ENCODE measurements at regions not wholly inside any gene's neighbourhood (a gene's known extent, or its start where the extent isn't known, plus 50 kb on each side); places are given as distances from the start of the nearest gene placed in this dataset.
"Not testable (repeated sequence)": the region's sequence is repeated elsewhere in the genome, so short reads cannot be mapped to it uniquely, and the experiment has no call there.

GRCh38 chr20:40280616-40281015 is 408.4 kb downstream of the MAFB start:
- no peak for DNase-seq

DNA sequence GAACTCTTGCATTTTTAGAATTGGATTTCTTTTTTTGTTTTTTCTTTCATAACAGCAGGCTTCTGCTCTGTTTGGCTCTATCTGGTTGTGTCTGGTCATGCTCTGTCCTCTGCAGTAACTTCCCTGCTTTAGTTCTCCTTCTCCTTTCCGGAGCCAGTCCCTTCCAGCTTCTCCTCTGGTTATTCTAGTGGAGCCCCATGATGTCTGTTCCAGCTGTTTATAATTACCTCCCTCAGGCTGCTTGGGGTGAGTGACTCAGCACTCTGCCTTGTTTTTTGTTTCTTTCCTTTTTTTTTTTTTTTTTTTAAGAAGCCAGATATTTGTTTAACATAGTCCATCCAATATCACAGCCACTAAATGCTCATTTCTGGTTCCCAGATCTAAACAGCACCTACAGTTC is 409.6 kb downstream of the MAFB start:
- peak in 2 of 58 donors; percentile 9 for DNase-seq

- DNase-seq, result no peak
Observed at GRCh38 chr20:40278673-40279072, 410.4 kb downstream of the MAFB start.

GRCh38 chr20:40276301-40276700 is 412.7 kb downstream of the MAFB start:
- no peak for DNase-seq

GRCh38 chr20:40275738-40276137 is 413.3 kb downstream of the MAFB start:
- DNase-seq, result no peak

GRCh38 chr20:40274912-40275533 is 414.0 kb downstream of the MAFB start:
- DNase-seq, result no peak

GRCh38 chr20:40269274-40269673 is 419.8 kb downstream of the MAFB start:
- not testable (repeated sequence) for DNase-seq

GRCh38 chr20:40268321-40269075 is 420.5 kb downstream of the MAFB start:
- no peak for DNase-seq

DNA sequence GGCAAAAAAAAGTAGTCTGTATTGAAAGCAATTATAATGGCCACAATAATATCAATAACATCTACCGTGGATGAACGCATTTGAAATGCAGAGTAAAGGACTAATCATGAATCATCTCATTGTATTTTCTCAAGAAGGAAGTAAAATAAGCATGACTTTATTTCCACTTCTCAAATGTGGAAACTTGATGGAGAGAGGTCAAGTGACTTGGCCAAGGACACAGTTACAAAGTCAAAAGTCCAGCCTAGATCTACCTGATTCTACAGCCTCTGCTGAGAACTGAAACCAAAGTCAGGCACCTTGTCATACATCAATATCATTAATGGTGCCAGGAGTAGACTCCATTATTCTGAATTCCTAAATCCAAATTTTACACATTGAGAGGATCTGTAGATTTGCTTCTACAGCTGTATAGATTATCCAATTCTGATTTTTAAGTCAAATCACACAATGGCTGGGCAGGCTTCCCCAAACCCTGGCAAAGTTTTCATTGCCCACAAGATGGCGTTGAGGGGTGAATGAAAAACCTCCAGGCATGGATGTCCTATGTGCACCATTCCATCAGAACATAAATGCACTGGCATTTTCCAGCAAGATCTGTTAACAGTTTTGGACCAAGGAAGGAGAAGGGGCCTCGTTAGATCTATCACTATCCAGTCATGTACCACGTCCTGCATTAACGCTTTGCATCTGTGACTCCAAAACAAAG is 423.1 kb downstream of the MAFB start:
- DNase-seq, result peak in 10 of 58 donors; percentile 1 to 41 (median 8)

DNA sequence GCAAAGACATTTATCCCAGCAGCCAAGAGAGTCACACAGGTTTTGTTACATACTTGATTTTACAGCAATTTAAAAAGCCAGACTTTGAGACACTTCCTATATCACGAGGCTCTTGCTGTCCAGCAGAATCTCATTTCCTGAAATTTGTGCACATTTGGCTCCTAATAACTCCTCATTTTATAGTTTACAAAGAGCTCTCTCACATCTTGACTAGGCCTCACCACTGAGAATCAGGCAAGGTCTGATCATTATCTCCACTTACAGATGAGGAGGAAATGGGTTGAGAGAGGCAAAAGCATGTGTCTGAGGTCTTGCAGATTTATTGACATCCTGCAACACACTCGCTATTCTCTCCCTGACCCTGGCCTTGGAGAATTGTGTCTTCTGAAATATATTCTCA is 426.8 kb downstream of the MAFB start:
- no peak for DNase-seq

DNA sequence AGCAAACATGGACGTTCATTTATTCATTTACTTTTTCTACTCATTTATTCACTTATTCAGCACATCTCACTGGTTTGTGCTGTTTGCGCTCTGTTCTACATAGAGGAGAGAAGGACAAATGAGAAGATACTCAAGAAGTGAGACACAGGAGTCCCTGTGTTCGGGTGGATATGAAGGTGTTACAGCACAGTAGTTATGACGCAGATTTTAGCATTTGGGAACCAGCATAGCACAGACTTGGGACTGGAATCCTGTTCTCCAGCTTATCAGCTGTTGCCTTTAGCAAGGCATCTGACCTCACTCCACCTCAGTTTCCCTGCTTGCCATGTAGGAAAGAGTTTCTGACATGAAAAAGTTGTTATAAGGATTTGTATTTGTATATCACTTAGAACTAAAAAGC is 430.1 kb downstream of the MAFB start:
- DNase-seq, result no peak

DNA sequence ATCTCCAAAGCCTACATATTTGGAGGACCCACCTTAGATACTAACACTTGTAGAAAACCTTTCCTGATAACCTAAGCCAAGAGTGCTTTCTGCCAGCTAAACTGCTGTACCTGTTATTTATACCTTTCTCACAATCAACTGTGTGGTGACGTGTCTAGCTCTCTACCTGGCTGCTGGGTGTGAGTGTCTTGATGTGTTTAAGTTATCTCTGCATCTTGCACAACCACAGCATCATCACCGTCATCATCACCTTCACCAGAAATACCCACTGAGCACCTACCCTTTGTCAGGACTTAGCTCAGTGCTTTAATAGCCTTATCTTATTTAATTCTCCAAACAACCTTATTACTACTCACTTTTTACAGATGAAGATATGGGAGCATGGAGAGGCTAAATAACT is 431.3 kb downstream of the MAFB start:
- DNase-seq, result no peak

GRCh38 chr20:40255365-40255764 is 433.7 kb downstream of the MAFB start:
- no peak for DNase-seq

DNA sequence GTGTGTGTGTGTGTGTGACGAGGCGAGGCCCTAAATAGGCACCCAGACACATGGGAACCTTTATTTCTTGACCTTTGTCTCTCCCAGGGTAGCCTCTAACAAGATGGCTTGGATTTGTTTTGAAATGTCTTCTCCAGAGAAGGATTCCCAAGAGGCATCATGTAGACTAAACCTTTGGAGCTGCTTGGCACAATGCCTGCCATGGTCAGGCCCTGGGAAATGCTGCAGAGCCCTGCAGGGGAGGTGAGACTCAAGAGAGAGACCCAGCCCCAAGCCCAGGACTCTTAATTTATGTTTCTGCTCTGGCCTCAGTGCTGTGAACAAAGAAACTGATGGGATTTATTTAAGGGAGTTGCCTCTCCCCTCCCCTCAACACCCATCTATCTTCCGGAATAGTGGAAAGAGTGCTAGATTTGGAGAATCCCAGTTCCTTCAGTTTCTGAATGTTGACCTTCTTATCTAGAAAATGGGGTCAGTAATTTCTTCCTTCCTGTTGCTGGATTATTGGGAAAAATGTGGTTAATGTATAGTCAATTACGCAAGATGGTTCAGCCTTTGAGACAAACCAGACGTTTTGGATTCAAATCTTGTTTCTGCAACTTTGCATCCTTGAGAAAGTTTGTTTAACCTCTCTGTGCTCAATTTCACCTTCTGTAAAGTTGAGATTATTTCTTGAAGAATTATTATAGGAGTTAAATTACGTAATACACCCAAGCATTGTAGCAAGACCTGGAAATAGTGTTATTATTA is 434.8 kb downstream of the MAFB start:
- no peak for DNase-seq

DNA sequence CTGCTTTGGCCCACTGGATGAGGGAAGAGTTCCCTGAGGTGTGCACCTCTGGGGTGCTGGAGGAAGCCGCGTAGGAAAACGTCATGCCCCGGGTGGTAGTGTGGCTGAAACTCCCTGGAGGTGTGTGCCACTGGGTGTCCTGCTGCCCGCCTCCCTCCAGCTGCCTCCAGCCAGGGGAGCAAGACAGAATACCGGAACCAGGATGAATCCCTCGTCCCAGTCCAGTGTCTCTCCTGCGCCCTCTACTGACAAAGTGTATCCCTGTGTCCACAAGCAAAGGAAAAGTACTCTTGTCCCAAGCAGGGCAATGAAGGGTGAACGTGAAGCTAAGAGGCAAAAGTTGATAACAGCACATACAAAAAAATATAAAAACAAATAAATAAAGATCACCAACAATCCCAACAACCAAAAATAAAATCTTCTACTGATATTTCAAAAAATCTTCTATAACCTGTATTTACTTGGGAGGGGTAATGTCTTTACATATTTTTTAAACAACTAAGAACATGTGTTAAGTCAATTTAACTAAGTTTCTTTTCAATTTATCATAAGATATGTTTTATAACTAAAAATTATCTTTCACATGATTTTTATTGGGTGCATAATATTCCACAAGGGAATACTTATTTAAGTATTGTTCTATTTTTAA is 437.6 kb downstream of the MAFB start:
- no peak for DNase-seq

DNA sequence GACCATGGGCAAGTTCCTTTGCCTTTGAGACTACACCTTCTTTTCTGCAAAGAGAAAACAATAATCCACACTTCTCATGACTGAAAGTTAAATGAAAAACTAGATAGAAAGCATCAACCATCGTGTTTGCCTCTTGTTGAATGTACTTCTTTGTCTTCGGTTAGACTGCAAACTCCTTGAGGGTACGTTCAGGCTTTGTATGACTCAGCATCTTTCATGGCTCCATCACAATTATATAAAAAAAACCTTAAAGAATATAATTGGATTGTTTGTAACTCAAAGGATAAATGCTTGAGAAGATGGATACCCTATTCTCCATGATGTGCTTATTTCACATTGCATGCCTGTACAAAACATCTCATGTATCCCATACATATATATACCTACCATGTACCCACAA is 439.2 kb downstream of the MAFB start:
- no peak for DNase-seq

GRCh38 chr20:40245829-40246228 is 443.2 kb downstream of the MAFB start:
- no peak for DNase-seq

DNA sequence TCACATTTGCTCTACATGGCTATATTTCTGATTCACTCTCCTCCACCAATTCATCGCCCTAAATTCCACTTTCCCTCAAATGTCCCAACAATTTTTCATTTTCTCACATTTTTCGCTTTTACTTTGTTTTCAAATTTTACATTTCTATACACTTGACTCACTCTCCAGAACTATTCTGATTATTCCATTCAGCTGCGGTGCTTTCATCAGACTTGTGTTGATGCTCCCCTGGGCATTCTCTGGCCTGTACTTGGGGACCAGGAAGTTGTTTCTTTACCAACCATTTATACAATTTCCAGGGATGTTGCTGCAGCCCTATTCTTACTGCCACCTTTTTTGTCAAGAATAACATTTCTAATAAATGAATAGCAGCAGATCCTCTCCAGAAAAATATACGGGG is 444.8 kb downstream of the MAFB start:
- DNase-seq, result no peak

DNA sequence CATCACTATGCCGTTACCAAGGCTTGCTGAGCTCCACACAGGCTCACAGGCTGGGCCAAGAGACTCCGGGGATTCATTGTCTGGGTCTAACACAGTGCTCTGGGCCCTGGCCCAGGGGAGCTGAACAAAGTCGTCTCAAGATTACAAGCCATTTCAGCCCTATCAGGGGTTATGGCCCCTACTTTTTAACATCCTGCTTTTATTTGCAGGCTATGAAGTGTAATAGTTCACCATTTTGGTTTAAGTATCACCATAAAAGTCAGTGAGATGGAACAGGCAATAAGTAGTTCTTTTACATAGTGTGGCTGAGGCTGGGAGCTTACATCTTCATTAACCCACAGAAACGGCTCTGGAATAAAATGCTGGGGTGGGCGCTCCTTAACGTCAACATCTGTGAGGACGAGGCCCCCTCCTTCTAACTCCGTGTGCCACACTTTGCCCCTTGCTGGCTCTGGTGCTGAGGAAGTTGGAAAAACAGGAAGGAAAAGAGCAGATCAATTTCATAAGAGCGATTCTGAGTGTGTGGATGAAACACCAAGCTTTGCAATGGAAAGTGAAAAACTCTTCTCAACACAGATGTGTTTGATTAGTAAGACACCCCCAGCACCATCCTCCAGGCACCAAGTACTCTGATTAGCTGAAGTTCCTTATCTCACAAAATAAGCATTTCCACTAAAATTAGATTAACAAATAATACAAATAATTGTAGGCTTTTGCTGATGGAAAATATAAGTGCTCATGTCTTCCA is 447.3 kb downstream of the MAFB start:
- peak in 2 of 58 donors; percentile 4 to 10 for DNase-seq

- DNase-seq, result no peak
Observed at GRCh38 chr20:40238511-40238910, 450.5 kb downstream of the MAFB start.

DNA sequence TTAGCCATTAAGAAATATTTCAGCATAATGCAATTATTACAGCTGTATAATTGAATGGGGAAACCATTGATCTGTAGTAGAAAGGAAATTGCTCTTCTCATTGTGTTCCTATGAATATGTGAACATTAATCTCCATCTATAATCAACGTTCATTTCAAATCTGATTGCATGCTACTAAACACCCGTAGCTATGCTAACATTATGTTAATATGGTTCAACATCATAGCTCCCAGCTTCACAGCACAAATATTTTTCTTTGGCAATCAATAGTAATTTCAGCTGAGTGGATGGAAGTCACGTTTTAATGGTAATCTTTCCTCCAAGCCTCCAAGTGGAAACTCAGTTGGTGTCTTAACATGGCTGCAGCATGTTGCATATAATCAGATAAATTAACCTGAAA is 454.4 kb downstream of the MAFB start:
- DNase-seq, result no peak
